Sigmoid colon (tissue), 6 donors: ENCODE measurements at regions not wholly inside any gene's neighbourhood (a gene's known extent, or its start where the extent isn't known, plus 50 kb on each side); places are given as distances from the start of the nearest gene placed in this dataset.
A peak's percentile ranks its signal among the peaks of the same experiment; 100 is the strongest.

Experiments
- DNase-seq: peaks from one replicate; pipeline ENCODE4 v3.0.0-alpha.2; 2019
- H3K27ac ChIP-seq, 4 donors: fragments of 200-600 bp; sonication (generic); one replicate each; pipeline ENCODE4 v1.5.1; 2016 to 2019; ENCODE audit warnings: mild to moderate bottlenecking in 1 of 4
- H3K27me3 ChIP-seq, 3 donors: fragments of 200-600 bp; sonication (generic); one replicate each; pipeline ENCODE4 v1.5.1; 2019; ENCODE audit warnings: mild to moderate bottlenecking in 1 of 3
- H3K36me3 ChIP-seq, 4 donors: fragments of 200-600 bp; sonication (generic); one replicate each; pipeline ENCODE4 v1.5.1; 2016 to 2019
- H3K4me1 ChIP-seq, 4 donors: fragments of 200-600 bp; sonication (generic); one replicate each; pipeline ENCODE4 v1.5.1; 2017 to 2019
- H3K4me3 ChIP-seq, 4 donors: fragments of 200-600 bp; sonication (generic); one replicate each; pipeline ENCODE4 v1.5.1; 2017 to 2019; ENCODE audit warnings: mild to moderate bottlenecking in 2 of 4, moderate library complexity in 1 of 4
- H3K9me3 ChIP-seq, 4 donors: fragments of 200-600 bp in 3 of 4; sonication (generic) in 3 of 4; one replicate each; pipeline versions ENCODE4 v1.5.1 to v1.6.1; 2013 to 2019
- CTCF ChIP-seq, 4 experiments: fragments of 450-650 bp in 3 of 4; fragments of 200-600 bp in 1 of 4; IDR thresholded peaks; one replicate each; pipeline ENCODE4 v1.5.1; 2016 to 2019; ENCODE audit warnings: antibody characterized with exemption in 4 of 4, mild to moderate bottlenecking in 3 of 4, moderate library complexity in 2 of 4
- EP300 ChIP-seq, 4 donors: sonication (generic); formaldehyde crosslinking; IDR thresholded peaks; one replicate each; pipeline ENCODE4 v1.6.1; 2017; ENCODE audit warnings: antibody characterized with exemption in 4 of 4
- POLR2A ChIP-seq, 2 donors: fragments of 450-650 bp; IDR thresholded peaks; one replicate each; pipeline ENCODE4 v1.6.1; 2016; ENCODE audit warnings: antibody characterized with exemption in 2 of 2, mild to moderate bottlenecking in 2 of 2, moderate library complexity in 2 of 2
- POLR2AphosphoS5 ChIP-seq, 4 donors: sonication (generic); formaldehyde crosslinking; IDR thresholded peaks; one replicate each; pipeline ENCODE4 v1.6.1; 2017; ENCODE audit warnings: antibody characterized with exemption in 4 of 4
- WGBS, 2 donors: extraction: QIAGEN DNeasy Blood & Tissue Kit; methylation state at CpG; one replicate each; pipeline ENCODE4 v1.1.7; 2013; 5-methylcytosine and 5-hydroxymethylcytosine counted together
- intact Hi-C: fragments of 100-400 bp; cut with DNase I; formaldehyde crosslinking; loops from one replicate; pipeline ENCODE4 v1.15.1; 2023
- donor health status: healthy with polysubstance abuse.
- donor health status: healthy.

- H3K27ac ChIP-seq = no peak overlapping the region
- intact Hi-C loops = no loop called here
- no peaks in the 10 kb centered on the region for H3K4me1 ChIP-seq
- H3K36me3 ChIP-seq = no peaks in the 10 kb centered on the region
- DNase-seq = no peak
- TF ChIP-seq POLR2AphosphoS5 (IDR thresholded peaks at IDR 0.05) (no peak), POLR2A (IDR thresholded peaks at IDR 0.05) (no peak), EP300 (IDR thresholded peaks at IDR 0.05) (no peak), CTCF (IDR thresholded peaks at IDR 0.05) (no peak)
- no peaks in the 10 kb centered on the region for H3K27me3 ChIP-seq
- no peak overlapping the region for H3K4me3 ChIP-seq
- no peaks in the 10 kb centered on the region for H3K9me3 ChIP-seq
Measured at GRCh38 chr6:80744213-80744612, 637.7 kb downstream of the BCKDHB start.

- intact Hi-C loops = no loop called here
- no peak for DNase-seq
- TF ChIP-seq CTCF (IDR thresholded peaks at IDR 0.05) (peak in 1 of 4 experiments; percentile 13), EP300 (IDR thresholded peaks at IDR 0.05) (no peak)
- H3K27me3 ChIP-seq = no peaks in the 10 kb centered on the region
- no peaks in the 10 kb centered on the region for H3K4me1 ChIP-seq
- H3K9me3 ChIP-seq = no peaks in the 10 kb centered on the region
- H3K27ac ChIP-seq = no peak overlapping the region
- no peaks in the 10 kb centered on the region for H3K36me3 ChIP-seq
- no peak overlapping the region for H3K4me3 ChIP-seq
- WGBS, 2 donors = 19 to 33% methylated on average over 2 of the region's 2 CpGs
Measured at GRCh38 chr6:80742481-80742880, 636.0 kb downstream of the BCKDHB start.

- intact Hi-C loops = no loop called here
- Histone ChIP-seq H3K27ac (no peak overlapping the region), H3K4me3 (no peak overlapping the region), H3K27me3 (no peaks in the 10 kb centered on the region), H3K4me1 (no peaks in the 10 kb centered on the region), H3K36me3 (no peaks in the 10 kb centered on the region), H3K9me3 (no peaks in the 10 kb centered on the region)
- DNase-seq = no peak
- TF ChIP-seq EP300 (IDR thresholded peaks at IDR 0.05) (no peak), POLR2A (IDR thresholded peaks at IDR 0.05) (no peak), POLR2AphosphoS5 (IDR thresholded peaks at IDR 0.05) (no peak), CTCF (IDR thresholded peaks at IDR 0.05) (no peak)
- 50 to 68% methylated on average over 2 of the region's 2 CpGs for WGBS, 2 donors
Measured at GRCh38 chr6:80733641-80734040, 627.2 kb downstream of the BCKDHB start.

- 56 to 76% methylated on average over 1 of the region's 1 CpG for WGBS, 2 donors
- TF ChIP-seq CTCF (IDR thresholded peaks at IDR 0.05) (no peak), POLR2AphosphoS5 (IDR thresholded peaks at IDR 0.05) (no peak), POLR2A (IDR thresholded peaks at IDR 0.05) (no peak), EP300 (IDR thresholded peaks at IDR 0.05) (no peak)
- intact Hi-C loops = no loop called here
- no peaks in the 10 kb centered on the region for H3K4me1 ChIP-seq
- no peak for DNase-seq
- no peaks in the 10 kb centered on the region for H3K27me3 ChIP-seq
- H3K36me3 ChIP-seq = no peaks in the 10 kb centered on the region
- no peak overlapping the region for H3K4me3 ChIP-seq
- no peak overlapping the region for H3K27ac ChIP-seq
- no peaks in the 10 kb centered on the region for H3K9me3 ChIP-seq
Measured at GRCh38 chr6:80728830-80729229, 622.4 kb downstream of the BCKDHB start.

GRCh38 chr6:80728101-80728750 is 621.8 kb downstream of the BCKDHB start:
- intact Hi-C loops = no loop called here
- H3K27ac ChIP-seq = no peak overlapping the region
- DNase-seq = no peak
- no peaks in the 10 kb centered on the region for H3K27me3 ChIP-seq
- no peaks in the 10 kb centered on the region for H3K4me1 ChIP-seq
- H3K4me3 ChIP-seq = no peak overlapping the region
- WGBS, 2 donors = 0 to 41% methylated on average over 1 of the region's 1 CpG
- TF ChIP-seq EP300 (IDR thresholded peaks at IDR 0.05) (no peak), CTCF (IDR thresholded peaks at IDR 0.05) (no peak), POLR2A (IDR thresholded peaks at IDR 0.05) (no peak), POLR2AphosphoS5 (IDR thresholded peaks at IDR 0.05) (no peak)
- no peaks in the 10 kb centered on the region for H3K9me3 ChIP-seq
- no peaks in the 10 kb centered on the region for H3K36me3 ChIP-seq
